Large intestine (tissue), 3 donors: ENCODE measurements at regions not wholly inside any gene's neighbourhood (a gene's known extent, or its start where the extent isn't known, plus 50 kb on each side); places are given as distances from the start of the nearest gene placed in this dataset.
"Not testable (repeated sequence)": the region's sequence is repeated elsewhere in the genome, so short reads cannot be mapped to it uniquely, and the experiment has no call there.

Experiments
- DNase-seq, 2 donors: peaks; one replicate each; pipeline versions ENCODE4 v3.0.0 to v3.0.0-alpha.2; 2013
- H3K27ac ChIP-seq: one replicate; pipeline ENCODE4 v1.5.1; 2013; ENCODE audit warnings: low read length
- H3K27me3 ChIP-seq: 2 replicates; pipeline ENCODE4 v1.6.1; 2013; ENCODE audit warnings: low read length; ENCODE audit not compliant: control insufficient read depth, insufficient read depth
- H3K36me3 ChIP-seq: 2 replicates; pipeline ENCODE4 v1.6.1; 2013; ENCODE audit warnings: low read length; ENCODE audit not compliant: control insufficient read depth, insufficient read depth
- H3K4me1 ChIP-seq: one replicate; pipeline ENCODE4 v1.6.1; 2013; ENCODE audit warnings: low read length; ENCODE audit not compliant: control insufficient read depth, insufficient read depth
- H3K4me3 ChIP-seq: one replicate; pipeline ENCODE4 v1.5.1; 2013; ENCODE audit warnings: low read length
- H3K9me3 ChIP-seq: one replicate; pipeline ENCODE4 v1.6.1; 2013; ENCODE audit warnings: mild to moderate bottlenecking, low read depth, low read length, moderate library complexity; ENCODE audit not compliant: control insufficient read depth
- WGBS: methylation state at CpG from one replicate; pipeline ENCODE4 v1.1.5; 2013; ENCODE audit warnings: low lambda C conversion rate; ENCODE audit not compliant: insufficient coverage; 5-methylcytosine and 5-hydroxymethylcytosine counted together

- H3K4me1 ChIP-seq, result peaks cover 4% of the 10 kb centered on the region
- H3K36me3 ChIP-seq, result no peaks in the 10 kb centered on the region
- DNase-seq, result no peak
- no peak overlapping the region for H3K27ac ChIP-seq
- 90% methylated on average over 2 of the region's 8 CpGs for WGBS
- H3K4me3 ChIP-seq, result no peak overlapping the region
- peaks cover 17% of the 10 kb centered on the region for H3K27me3 ChIP-seq
- H3K9me3 ChIP-seq, result no peaks in the 10 kb centered on the region
These were observed 57.3 kb upstream of the HABP2 start for GRCh38 chr10:113495553-113495952.

- Histone ChIP-seq H3K4me3 (no peak overlapping the region), H3K27me3 (peaks cover 13% of the 10 kb centered on the region), H3K9me3 (no peaks in the 10 kb centered on the region), H3K27ac (no peak overlapping the region), H3K36me3 (no peaks in the 10 kb centered on the region), H3K4me1 (peaks cover 4% of the 10 kb centered on the region)
- no CpG with 5 or more reads among the region's 20 CpGs for WGBS
- peak in 1 of 2 donors; percentile 11 for DNase-seq
These were observed 56.4 kb upstream of the HABP2 start for GRCh38 chr10:113496111-113497109.

- no peak overlapping the region for H3K4me3 ChIP-seq
- no peak overlapping the region for H3K27ac ChIP-seq
- H3K9me3 ChIP-seq, result no peaks in the 10 kb centered on the region
- H3K36me3 ChIP-seq, result no peaks in the 10 kb centered on the region
- no CpG with 5 or more reads among the region's 8 CpGs for WGBS
- peaks cover 4% of the 10 kb centered on the region for H3K4me1 ChIP-seq
- H3K27me3 ChIP-seq, result peaks cover 12% of the 10 kb centered on the region
- DNase-seq, result no peak
These were observed 55.7 kb upstream of the HABP2 start for GRCh38 chr10:113497198-113497597.

GRCh38 chr10:113498997-113499396 is 53.9 kb upstream of the HABP2 start:
- peaks cover 4% of the 10 kb centered on the region for H3K27me3 ChIP-seq
- H3K4me3 ChIP-seq, result no peak overlapping the region
- H3K9me3 ChIP-seq, result no peaks in the 10 kb centered on the region
- DNase-seq, result no peak
- H3K36me3 ChIP-seq, result no peaks in the 10 kb centered on the region
- H3K27ac ChIP-seq, result no peak overlapping the region
- peaks cover 4% of the 10 kb centered on the region for H3K4me1 ChIP-seq
- WGBS, result 0% methylated on average over 1 of the region's 4 CpGs

GRCh38 chr10:113499806-113500205 is 53.0 kb upstream of the HABP2 start:
- H3K4me1 ChIP-seq, result peaks cover 4% of the 10 kb centered on the region
- no peak overlapping the region for H3K27ac ChIP-seq
- H3K36me3 ChIP-seq, result no peaks in the 10 kb centered on the region
- peaks cover 4% of the 10 kb centered on the region for H3K27me3 ChIP-seq
- no CpG with 5 or more reads among the region's 5 CpGs for whole genome bisulfite sequencing
- no peaks in the 10 kb centered on the region for H3K9me3 ChIP-seq
- no peak overlapping the region for H3K4me3 ChIP-seq
- DNase-seq, result no peak

DNA sequence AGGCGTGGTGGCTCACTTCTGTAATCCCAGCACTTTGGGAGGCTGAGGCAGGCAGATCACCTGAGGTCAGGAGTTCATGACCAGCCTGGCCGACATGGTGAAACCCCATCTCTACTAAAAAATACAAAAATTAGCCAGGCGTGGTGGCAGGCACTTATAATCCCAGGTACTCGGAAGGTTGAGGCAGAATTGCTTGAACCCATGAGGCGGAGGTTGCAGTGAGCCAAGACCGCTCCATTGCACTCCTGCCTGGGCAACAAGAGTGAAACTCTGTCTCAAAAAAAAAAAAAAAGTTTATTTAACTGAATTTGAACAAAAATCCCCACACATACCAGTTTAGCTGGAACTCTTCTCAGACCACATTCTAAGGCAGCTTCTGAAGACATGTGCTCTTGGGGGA is 51.8 kb upstream of the HABP2 start:
- WGBS, result no CpG with 5 or more reads among the region's 6 CpGs
- H3K27me3 ChIP-seq, H3K36me3 ChIP-seq: not testable (repeated sequence)

More for the DNA sequence above, 51.8 kb upstream of the HABP2 start:
- not testable (repeated sequence) for H3K4me1 ChIP-seq, H3K4me3 ChIP-seq, DNase-seq, H3K27ac ChIP-seq, H3K9me3 ChIP-seq
